ENCODE measurements at regions not wholly inside any gene's neighbourhood (a gene's known extent, or its start where the extent isn't known, plus 50 kb on each side); places are given as distances from the start of the nearest gene placed in this dataset.

- intact Hi-C loops (cut with DNase I), result no loop called here
- no peaks in the 10 kb centered on the region for H3K36me3 ChIP-seq
Measured at GRCh38 chr16:80077696-80078095, 463.1 kb upstream of the DYNLRB2 start.

GRCh38 chr16:80074329-80074728, 466.5 kb upstream of the DYNLRB2 start:
- H3K27me3 ChIP-seq, result no peaks in the 10 kb centered on the region
- TF ChIP-seq CTCF (IDR thresholded peaks at IDR 0.05), result no peak
- H3K9me3 ChIP-seq, result peaks cover 0 to 3% of the 10 kb centered on the region in 2 donors
- no peak for DNase-seq
- no peak for ATAC-seq
- H3K4me3 ChIP-seq, result no peak overlapping the region
- no peaks in the 10 kb centered on the region for H3K36me3 ChIP-seq
- no peaks in the 10 kb centered on the region for H3K4me1 ChIP-seq
- intact Hi-C loops (cut with DNase I), result no loop called here
- H3K27ac ChIP-seq, result no peak overlapping the region

More at GRCh38 chr16:80077696-80078095, 463.1 kb upstream of the DYNLRB2 start:
- Histone ChIP-seq H3K4me1 (no peaks in the 10 kb centered on the region), H3K27me3 (no peaks in the 10 kb centered on the region), H3K9me3 (no peaks in the 10 kb centered on the region), H3K4me3 (no peak overlapping the region), H3K27ac (no peak overlapping the region)
- ATAC-seq, result no peak
- TF ChIP-seq CTCF (IDR thresholded peaks at IDR 0.05), result no peak
- DNase-seq, result no peak

GRCh38 chr16:80071964-80072456, 468.8 kb upstream of the DYNLRB2 start:
- Histone ChIP-seq H3K36me3 (no peaks in the 10 kb centered on the region), H3K9me3 (peaks cover 0 to 3% of the 10 kb centered on the region in 2 donors), H3K27ac (no peak overlapping the region), H3K4me3 (no peak overlapping the region), H3K27me3 (no peaks in the 10 kb centered on the region), H3K4me1 (no peaks in the 10 kb centered on the region)
- DNase-seq, result no peak
- no peak for TF ChIP-seq CTCF (IDR thresholded peaks at IDR 0.05)
- intact Hi-C loops (cut with DNase I), result no loop called here
- no peak for ATAC-seq

- Histone ChIP-seq H3K27ac (no peak overlapping the region), H3K4me3 (no peak overlapping the region), H3K36me3 (no peaks in the 10 kb centered on the region), H3K27me3 (no peaks in the 10 kb centered on the region), H3K9me3 (peaks cover 0 to 3% of the 10 kb centered on the region in 2 donors), H3K4me1 (no peaks in the 10 kb centered on the region)
- DNase-seq, result no peak
- no peak for TF ChIP-seq CTCF (IDR thresholded peaks at IDR 0.05)
- intact Hi-C loops (cut with DNase I), result no loop called here
- no peak for ATAC-seq
Measured at GRCh38 chr16:80066805-80067580, 466.5 kb upstream of the MAF start.

GRCh38 chr16:80065541-80065940, 465.0 kb upstream of the MAF start:
- H3K4me3 ChIP-seq, result no peak overlapping the region
- no peaks in the 10 kb centered on the region for H3K4me1 ChIP-seq
- peaks cover 0 to 3% of the 10 kb centered on the region in 2 donors for H3K9me3 ChIP-seq
- no peak overlapping the region for H3K27ac ChIP-seq
- no peaks in the 10 kb centered on the region for H3K36me3 ChIP-seq
- DNase-seq (no peak), ATAC-seq (no peak)
- TF ChIP-seq CTCF (IDR thresholded peaks at IDR 0.05), result no peak
- H3K27me3 ChIP-seq, result no peaks in the 10 kb centered on the region
- intact Hi-C loops (cut with DNase I), result no loop called here

Data from left lung (tissue), 4 donors.